Mammary epithelial cell (primary cell): ENCODE measurements at regions not wholly inside any gene's neighbourhood (a gene's known extent, or its start where the extent isn't known, plus 50 kb on each side); places are given as distances from the start of the nearest gene placed in this dataset.

ENCODE experiments used
- CTCF ChIP-seq, 2 donors: IDR thresholded peaks in 1 of 2; conservative IDR thresholded peaks in 1 of 2; 2 replicates each; pipeline ENCODE4 v1.5.1; 2011 to 2012; ENCODE audit warnings: inconsistent platforms in 2 of 2, low read length in 2 of 2, mild to moderate bottlenecking in 2 of 2, control low read depth in 1 of 2, low read depth in 1 of 2; ENCODE audit not compliant: insufficient read depth in 1 of 2; ENCODE audit errors: extremely low read depth in 1 of 2
- EZH2 ChIP-seq: IDR thresholded peaks from 2 replicates; pipeline ENCODE4 v1.6.1; 2012; ENCODE audit warnings: low read length, inconsistent platforms, borderline replicate concordance

- TF ChIP-seq CTCF (conservative IDR thresholded peaks at IDR 0.05 in 1 of 2, IDR thresholded peaks at IDR 0.05 in 1 of 2; ENCODE audit: extremely low read depth in 1 of 2, insufficient read depth in 1 of 2, low read depth in 1 of 2, low read length in 2 of 2) (no peak), EZH2 (no peak)
These were observed 103.3 kb upstream of the RASA1 start for GRCh38 chr5:87164409-87164808.
